H1 (cell line): ENCODE measurements at regions not wholly inside any gene's neighbourhood (a gene's known extent, or its start where the extent isn't known, plus 50 kb on each side); places are given as distances from the start of the nearest gene placed in this dataset.

Experiments used
- JUND ChIP-seq: IDR thresholded peaks from 2 replicates; pipeline ENCODE4 v1.6.1; 2011; ENCODE audit warnings: mild to moderate bottlenecking, improper control_type of control experiment, low read length
- POLR2A ChIP-seq, 2 experiments: IDR thresholded peaks; 1 replicate in 1 of 2; 2 replicates in 1 of 2; pipeline ENCODE4 v1.6.1; 2011; ENCODE audit warnings: low read depth in 2 of 2, low read length in 2 of 2, mild to moderate bottlenecking in 2 of 2; ENCODE audit errors: control extremely low read depth in 1 of 2
- POLR2AphosphoS5 ChIP-seq: IDR thresholded peaks from 2 replicates; pipeline ENCODE4 v1.6.1; 2011; ENCODE audit warnings: low read depth, low read length
- TF ChIP-seq, protein P1 (sequence below): IDR thresholded peaks from 2 replicates; pipeline ENCODE4 v1.6.1; 2011; ENCODE audit warnings: low read length, improper control_type of control experiment
- TF ChIP-seq, protein P2 (sequence below): IDR thresholded peaks from 2 replicates; pipeline ENCODE4 v1.6.1; 2011; ENCODE audit warnings: low read depth, mild to moderate bottlenecking, low read length; ENCODE audit not compliant: insufficient read depth
- TF ChIP-seq, protein P3 (sequence below), 3 experiments: IDR thresholded peaks; 1 replicate in 2 of 3; 2 replicates in 1 of 3; pipeline versions ENCODE4 v1.5.1 to v1.6.1; 2011; ENCODE audit warnings: low read length in 3 of 3, mild to moderate bottlenecking in 3 of 3, inconsistent platforms in 2 of 3, low read depth in 1 of 3, moderate library complexity in 1 of 3; ENCODE audit not compliant: insufficient read depth in 1 of 3; ENCODE audit errors: control extremely low read depth in 1 of 3

- TF ChIP-seq JUND (no peak), POLR2A (IDR thresholded peaks at IDR 0.05; ENCODE audit: control extremely low read depth in 1 of 2, low read depth in 2 of 2, low read length in 2 of 2) (no peak), POLR2AphosphoS5 (no peak)
- TF ChIP-seq, protein P1, sequence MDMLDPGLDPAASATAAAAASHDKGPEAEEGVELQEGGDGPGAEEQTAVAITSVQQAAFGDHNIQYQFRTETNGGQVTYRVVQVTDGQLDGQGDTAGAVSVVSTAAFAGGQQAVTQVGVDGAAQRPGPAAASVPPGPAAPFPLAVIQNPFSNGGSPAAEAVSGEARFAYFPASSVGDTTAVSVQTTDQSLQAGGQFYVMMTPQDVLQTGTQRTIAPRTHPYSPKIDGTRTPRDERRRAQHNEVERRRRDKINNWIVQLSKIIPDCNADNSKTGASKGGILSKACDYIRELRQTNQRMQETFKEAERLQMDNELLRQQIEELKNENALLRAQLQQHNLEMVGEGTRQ: no peak
- TF ChIP-seq, protein P2, sequence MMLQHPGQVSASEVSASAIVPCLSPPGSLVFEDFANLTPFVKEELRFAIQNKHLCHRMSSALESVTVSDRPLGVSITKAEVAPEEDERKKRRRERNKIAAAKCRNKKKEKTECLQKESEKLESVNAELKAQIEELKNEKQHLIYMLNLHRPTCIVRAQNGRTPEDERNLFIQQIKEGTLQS: no peak
- TF ChIP-seq, protein P3, sequence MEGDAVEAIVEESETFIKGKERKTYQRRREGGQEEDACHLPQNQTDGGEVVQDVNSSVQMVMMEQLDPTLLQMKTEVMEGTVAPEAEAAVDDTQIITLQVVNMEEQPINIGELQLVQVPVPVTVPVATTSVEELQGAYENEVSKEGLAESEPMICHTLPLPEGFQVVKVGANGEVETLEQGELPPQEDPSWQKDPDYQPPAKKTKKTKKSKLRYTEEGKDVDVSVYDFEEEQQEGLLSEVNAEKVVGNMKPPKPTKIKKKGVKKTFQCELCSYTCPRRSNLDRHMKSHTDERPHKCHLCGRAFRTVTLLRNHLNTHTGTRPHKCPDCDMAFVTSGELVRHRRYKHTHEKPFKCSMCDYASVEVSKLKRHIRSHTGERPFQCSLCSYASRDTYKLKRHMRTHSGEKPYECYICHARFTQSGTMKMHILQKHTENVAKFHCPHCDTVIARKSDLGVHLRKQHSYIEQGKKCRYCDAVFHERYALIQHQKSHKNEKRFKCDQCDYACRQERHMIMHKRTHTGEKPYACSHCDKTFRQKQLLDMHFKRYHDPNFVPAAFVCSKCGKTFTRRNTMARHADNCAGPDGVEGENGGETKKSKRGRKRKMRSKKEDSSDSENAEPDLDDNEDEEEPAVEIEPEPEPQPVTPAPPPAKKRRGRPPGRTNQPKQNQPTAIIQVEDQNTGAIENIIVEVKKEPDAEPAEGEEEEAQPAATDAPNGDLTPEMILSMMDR (IDR thresholded peaks at IDR 0.05; ENCODE audit: control extremely low read depth in 1 of 3, insufficient read depth in 1 of 3, low read depth in 1 of 3, low read length in 3 of 3): no peak
Measured at GRCh38 chr11:115848611-115849010, 344.4 kb upstream of the CADM1 start.
